ENCODE measurements at regions not wholly inside any gene's neighbourhood (a gene's known extent, or its start where the extent isn't known, plus 50 kb on each side); places are given as distances from the start of the nearest gene placed in this dataset.

DNA sequence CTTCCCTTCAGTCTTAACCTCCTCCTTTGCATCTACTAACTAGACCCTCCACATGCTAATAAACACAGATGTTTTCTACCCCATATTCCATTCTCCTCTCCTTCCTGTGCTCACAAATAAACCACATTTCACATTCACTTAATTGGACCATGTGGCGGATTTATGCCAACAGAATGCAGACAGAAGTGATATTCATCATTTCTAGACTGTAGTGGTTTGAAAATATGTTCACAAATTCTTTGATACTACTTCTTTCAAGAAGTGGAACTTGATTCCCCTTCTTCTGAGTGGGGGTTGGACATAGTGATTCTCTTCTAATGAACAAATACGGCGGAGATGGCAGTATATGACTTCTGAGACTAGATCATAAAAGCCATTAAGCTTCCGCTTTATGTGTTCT lies 73.5 kb upstream of the SPTBN1 start (continued):
- TF ChIP-seq ZNF331 (CRISPR knock-in tag; IDR thresholded peaks at IDR 0.05; ENCODE audit: low read depth) = no peak
- TF ChIP-seq CREB1 (CRISPR knock-in tag; IDR thresholded peaks at IDR 0.05; ENCODE audit: low read depth) = no peak
- no peak for TF ChIP-seq POLR2AphosphoS5 (IDR thresholded peaks at IDR 0.05; ENCODE audit: low read depth)
- TF ChIP-seq JUNB (IDR thresholded peaks at IDR 0.05; ENCODE audit: unreplicated experiment) = no peak

DNA sequence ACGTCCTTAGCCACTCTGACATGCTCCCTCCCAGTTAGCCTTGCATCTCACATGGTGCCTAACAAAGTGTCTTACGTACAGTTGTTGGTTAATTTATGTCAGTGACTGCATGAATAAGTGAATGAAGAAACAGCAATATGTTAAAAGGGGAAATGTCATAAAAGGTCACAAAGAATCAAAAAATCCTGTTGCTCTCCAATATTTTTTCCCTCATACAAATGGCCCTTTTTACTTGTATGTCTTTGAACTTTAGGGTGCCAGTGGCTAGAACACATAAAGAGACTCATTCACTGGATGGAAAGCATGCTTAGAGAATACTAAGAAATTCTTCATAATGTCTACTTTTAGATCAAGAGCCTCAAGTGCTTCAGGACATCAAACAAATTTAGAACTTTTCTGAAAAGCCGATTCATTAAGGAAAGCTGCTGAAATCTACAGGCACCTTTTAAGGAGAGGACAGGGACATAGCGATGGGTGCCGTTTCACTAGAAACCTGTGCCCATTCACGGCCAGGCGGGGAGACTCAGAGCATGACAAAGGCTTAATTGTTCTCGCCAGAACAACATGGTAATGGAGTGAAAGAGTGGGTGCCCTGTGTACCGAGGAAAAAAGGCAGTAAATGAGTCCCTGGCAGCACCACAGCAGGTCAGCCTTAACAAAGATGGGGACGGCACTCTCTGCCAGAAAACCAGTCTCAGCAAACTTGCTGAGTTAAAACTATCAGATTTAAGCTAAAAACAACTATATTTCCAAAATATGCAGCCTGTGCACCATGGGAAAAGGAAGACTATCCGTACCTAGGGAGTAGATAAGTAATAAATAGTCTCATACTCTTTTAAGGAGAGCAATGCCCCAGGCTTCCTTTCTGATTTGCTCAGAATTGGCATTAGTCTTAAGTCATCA lies 71.6 kb upstream of the SPTBN1 start:
- DNase-seq (ENCODE audit: low spot score) (peak; percentile 53), ATAC-seq (peak; percentile 95)
- Histone ChIP-seq H3K4me2 (peak overlapping the region; percentile 2; the same call in 1 of the 2 replicates), H3F3A (replicated peaks; ENCODE audit: low read depth) (no peaks in the 10 kb centered on the region), H3K27ac (ENCODE audit: low read depth) (no peak overlapping the region), H2AFZ (no peak overlapping the region), H3K4me1 (ENCODE audit: insufficient read depth) (no peaks in the 10 kb centered on the region), H3K27me3 (ENCODE audit: insufficient read depth) (no peaks in the 10 kb centered on the region), H3K4me3 (no peak overlapping the region), H3K79me2 (replicated peaks; ENCODE audit: insufficient read depth) (no peaks in the 10 kb centered on the region), H4K20me1 (replicated peaks; ENCODE audit: insufficient read depth) (no peaks in the 10 kb centered on the region), H3K9me2 (ENCODE audit: insufficient read depth) (0 out of 2 replicates have a peak, but pooled peaks cover 2% of the 10 kb centered on the region), H3K36me3 (ENCODE audit: insufficient read depth) (no peaks in the 10 kb centered on the region)
- H3K4me3 Mint-ChIP-seq = no peak overlapping the region
- no peaks in the 10 kb centered on the region for H3K36me3 Mint-ChIP-seq (ENCODE audit: low read depth)
- H3K4me1 Mint-ChIP-seq = peaks cover 19% of the 10 kb centered on the region
- peaks cover 6% of the 10 kb centered on the region for H3K27me3 Mint-ChIP-seq (ENCODE audit: insufficient read depth, low read depth, poor library complexity)
- TF ChIP-seq JUNB (IDR thresholded peaks at IDR 0.05; ENCODE audit: unreplicated experiment) = no peak
- TF ChIP-seq, protein P1, sequence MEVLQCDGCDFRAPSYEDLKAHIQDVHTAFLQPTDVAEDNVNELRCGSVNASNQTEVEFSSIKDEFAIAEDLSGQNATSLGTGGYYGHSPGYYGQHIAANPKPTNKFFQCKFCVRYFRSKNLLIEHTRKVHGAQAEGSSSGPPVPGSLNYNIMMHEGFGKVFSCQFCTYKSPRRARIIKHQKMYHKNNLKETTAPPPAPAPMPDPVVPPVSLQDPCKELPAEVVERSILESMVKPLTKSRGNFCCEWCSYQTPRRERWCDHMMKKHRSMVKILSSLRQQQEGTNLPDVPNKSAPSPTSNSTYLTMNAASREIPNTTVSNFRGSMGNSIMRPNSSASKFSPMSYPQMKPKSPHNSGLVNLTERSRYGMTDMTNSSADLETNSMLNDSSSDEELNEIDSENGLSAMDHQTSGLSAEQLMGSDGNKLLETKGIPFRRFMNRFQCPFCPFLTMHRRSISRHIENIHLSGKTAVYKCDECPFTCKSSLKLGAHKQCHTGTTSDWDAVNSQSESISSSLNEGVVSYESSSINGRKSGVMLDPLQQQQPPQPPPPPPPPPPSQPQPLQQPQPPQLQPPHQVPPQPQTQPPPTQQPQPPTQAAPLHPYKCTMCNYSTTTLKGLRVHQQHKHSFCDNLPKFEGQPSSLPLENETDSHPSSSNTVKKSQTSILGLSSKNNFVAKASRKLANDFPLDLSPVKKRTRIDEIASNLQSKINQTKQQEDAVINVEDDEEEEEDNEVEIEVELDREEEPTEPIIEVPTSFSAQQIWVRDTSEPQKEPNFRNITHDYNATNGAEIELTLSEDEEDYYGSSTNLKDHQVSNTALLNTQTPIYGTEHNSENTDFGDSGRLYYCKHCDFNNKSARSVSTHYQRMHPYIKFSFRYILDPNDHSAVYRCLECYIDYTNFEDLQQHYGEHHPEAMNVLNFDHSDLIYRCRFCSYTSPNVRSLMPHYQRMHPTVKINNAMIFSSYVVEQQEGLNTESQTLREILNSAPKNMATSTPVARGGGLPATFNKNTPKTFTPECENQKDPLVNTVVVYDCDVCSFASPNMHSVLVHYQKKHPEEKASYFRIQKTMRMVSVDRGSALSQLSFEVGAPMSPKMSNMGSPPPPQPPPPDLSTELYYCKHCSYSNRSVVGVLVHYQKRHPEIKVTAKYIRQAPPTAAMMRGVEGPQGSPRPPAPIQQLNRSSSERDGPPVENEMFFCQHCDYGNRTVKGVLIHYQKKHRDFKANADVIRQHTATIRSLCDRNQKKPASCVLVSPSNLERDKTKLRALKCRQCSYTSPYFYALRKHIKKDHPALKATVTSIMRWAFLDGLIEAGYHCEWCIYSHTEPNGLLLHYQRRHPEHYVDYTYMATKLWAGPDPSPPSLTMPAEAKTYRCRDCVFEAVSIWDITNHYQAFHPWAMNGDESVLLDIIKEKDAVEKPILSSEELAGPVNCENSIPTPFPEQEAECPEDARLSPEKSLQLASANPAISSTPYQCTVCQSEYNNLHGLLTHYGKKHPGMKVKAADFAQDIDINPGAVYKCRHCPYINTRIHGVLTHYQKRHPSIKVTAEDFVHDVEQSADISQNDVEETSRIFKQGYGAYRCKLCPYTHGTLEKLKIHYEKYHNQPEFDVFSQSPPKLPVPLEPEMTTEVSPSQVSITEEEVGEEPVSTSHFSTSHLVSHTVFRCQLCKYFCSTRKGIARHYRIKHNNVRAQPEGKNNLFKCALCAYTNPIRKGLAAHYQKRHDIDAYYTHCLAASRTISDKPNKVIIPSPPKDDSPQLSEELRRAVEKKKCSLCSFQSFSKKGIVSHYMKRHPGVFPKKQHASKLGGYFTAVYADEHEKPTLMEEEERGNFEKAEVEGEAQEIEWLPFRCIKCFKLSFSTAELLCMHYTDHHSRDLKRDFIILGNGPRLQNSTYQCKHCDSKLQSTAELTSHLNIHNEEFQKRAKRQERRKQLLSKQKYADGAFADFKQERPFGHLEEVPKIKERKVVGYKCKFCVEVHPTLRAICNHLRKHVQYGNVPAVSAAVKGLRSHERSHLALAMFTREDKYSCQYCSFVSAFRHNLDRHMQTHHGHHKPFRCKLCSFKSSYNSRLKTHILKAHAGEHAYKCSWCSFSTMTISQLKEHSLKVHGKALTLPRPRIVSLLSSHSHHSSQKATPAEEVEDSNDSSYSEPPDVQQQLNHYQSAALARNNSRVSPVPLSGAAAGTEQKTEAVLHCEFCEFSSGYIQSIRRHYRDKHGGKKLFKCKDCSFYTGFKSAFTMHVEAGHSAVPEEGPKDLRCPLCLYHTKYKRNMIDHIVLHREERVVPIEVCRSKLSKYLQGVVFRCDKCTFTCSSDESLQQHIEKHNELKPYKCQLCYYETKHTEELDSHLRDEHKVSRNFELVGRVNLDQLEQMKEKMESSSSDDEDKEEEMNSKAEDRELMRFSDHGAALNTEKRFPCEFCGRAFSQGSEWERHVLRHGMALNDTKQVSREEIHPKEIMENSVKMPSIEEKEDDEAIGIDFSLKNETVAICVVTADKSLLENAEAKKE (CRISPR knock-in tag; IDR thresholded peaks at IDR 0.05) = 0 out of 2 replicates have a peak, but pooled peaks have one; percentile 40
- TF ChIP-seq EZH2phosphoT487 (IDR thresholded peaks at IDR 0.05; ENCODE audit: unreplicated experiment) = no peak
- H3K27ac Mint-ChIP-seq = peak overlapping the region; percentile 37; the same call in 1 of the 2 replicates
- H3K9me3 Mint-ChIP-seq = no peaks in the 10 kb centered on the region
